HUES64 (cell line): ENCODE measurements at regions not wholly inside any gene's neighbourhood (a gene's known extent, or its start where the extent isn't known, plus 50 kb on each side); places are given as distances from the start of the nearest gene placed in this dataset.
"Not testable (repeated sequence)": the region's sequence is repeated elsewhere in the genome, so short reads cannot be mapped to it uniquely, and the experiment has no call there.

Experiments
- H3K27ac ChIP-seq: 2 replicates; pipeline ENCODE4 v1.7.0; 2013; ENCODE audit warnings: low read depth, low read length, inconsistent platforms
- H3K27me3 ChIP-seq: 2 replicates; pipeline ENCODE4 v1.6.1; 2013; ENCODE audit warnings: mild to moderate bottlenecking, low read length; ENCODE audit not compliant: insufficient read depth
- H3K36me3 ChIP-seq: 2 replicates; pipeline ENCODE4 v1.6.1; 2013; ENCODE audit warnings: mild to moderate bottlenecking, low read length; ENCODE audit not compliant: insufficient read depth
- H3K4me1 ChIP-seq: 2 replicates; pipeline ENCODE4 v1.6.1; 2013; ENCODE audit warnings: mild to moderate bottlenecking, low read length, moderate library complexity; ENCODE audit not compliant: insufficient read depth
- H3K4me3 ChIP-seq: 2 replicates; pipeline ENCODE4 v1.5.1; 2013; ENCODE audit warnings: mild to moderate bottlenecking, low read length, moderate library complexity
- H3K9ac ChIP-seq: 2 replicates; pipeline ENCODE4 v1.6.1; 2013; ENCODE audit warnings: mild to moderate bottlenecking, low read depth, low read length
- H3K9me3 ChIP-seq: 2 replicates; pipeline ENCODE4 v1.6.1; 2013; ENCODE audit warnings: low read depth, low read length; ENCODE audit not compliant: insufficient read depth
- WGBS: fragments of 150-250, 120-280 bp; methylation state at CpG from one replicate; pipeline ENCODE4 v1.1.7; 2013; ENCODE audit warnings: missing lambda C conversion rate; 5-methylcytosine and 5-hydroxymethylcytosine counted together

- H3K9me3 ChIP-seq, H3K27me3 ChIP-seq, H3K4me3 ChIP-seq, H3K9ac ChIP-seq, H3K4me1 ChIP-seq, H3K27ac ChIP-seq, H3K36me3 ChIP-seq: not testable (repeated sequence)
- no CpG with 5 or more reads among the region's 2 CpGs for WGBS
These were observed 110.9 kb upstream of the PLGLB1 start for GRCh38 chr2:87132577-87132976.

- not testable (repeated sequence) for H3K27me3 ChIP-seq, H3K4me1 ChIP-seq, H3K4me3 ChIP-seq, H3K27ac ChIP-seq, H3K9me3 ChIP-seq, H3K9ac ChIP-seq, H3K36me3 ChIP-seq
- WGBS, result no CpG with 5 or more reads among the region's 7 CpGs
These were observed 130.3 kb upstream of the PLGLB1 start for GRCh38 chr2:87151835-87152493.

- not testable (repeated sequence) for H3K27me3 ChIP-seq, H3K27ac ChIP-seq, H3K4me3 ChIP-seq, H3K4me1 ChIP-seq, H3K9ac ChIP-seq, H3K36me3 ChIP-seq, H3K9me3 ChIP-seq
- 100% methylated on average over 1 of the region's 2 CpGs for WGBS
These were observed 152.8 kb upstream of the PLGLB1 start for GRCh38 chr2:87174454-87174853.

- H3K9ac ChIP-seq, H3K27me3 ChIP-seq, H3K9me3 ChIP-seq, H3K27ac ChIP-seq, H3K4me1 ChIP-seq, H3K4me3 ChIP-seq, H3K36me3 ChIP-seq: not testable (repeated sequence)
- no CpG with 5 or more reads among the region's 5 CpGs for WGBS
These were observed 161.7 kb upstream of the PLGLB1 start for GRCh38 chr2:87183373-87183772.

GRCh38 chr2:87184260-87184659, 162.6 kb upstream of the PLGLB1 start:
- not testable (repeated sequence) for H3K4me3 ChIP-seq, H3K9me3 ChIP-seq, H3K27me3 ChIP-seq, H3K36me3 ChIP-seq, H3K9ac ChIP-seq, H3K27ac ChIP-seq, H3K4me1 ChIP-seq
- WGBS, result no CpG with 5 or more reads among the region's 3 CpGs

GRCh38 chr2:87189214-87189613, 167.6 kb upstream of the PLGLB1 start:
- no CpG with 5 or more reads among the region's 3 CpGs for WGBS

GRCh38 chr2:87193336-87193735, 171.7 kb upstream of the PLGLB1 start:
- not testable (repeated sequence) for H3K9me3 ChIP-seq, H3K4me3 ChIP-seq, H3K36me3 ChIP-seq, H3K27me3 ChIP-seq, H3K9ac ChIP-seq, H3K4me1 ChIP-seq, H3K27ac ChIP-seq
- no CpG with 5 or more reads among the region's 7 CpGs for WGBS

More at GRCh38 chr2:87189214-87189613, 167.6 kb upstream of the PLGLB1 start:
- H3K9me3 ChIP-seq, H3K4me3 ChIP-seq, H3K27ac ChIP-seq, H3K9ac ChIP-seq, H3K36me3 ChIP-seq, H3K4me1 ChIP-seq, H3K27me3 ChIP-seq: not testable (repeated sequence)

GRCh38 chr2:87194254-87194999, 172.8 kb upstream of the PLGLB1 start:
- H3K27me3 ChIP-seq, H3K9me3 ChIP-seq, H3K4me3 ChIP-seq, H3K36me3 ChIP-seq, H3K9ac ChIP-seq, H3K4me1 ChIP-seq, H3K27ac ChIP-seq: not testable (repeated sequence)
- WGBS, result no CpG with 5 or more reads among the region's 2 CpGs

GRCh38 chr2:87196720-87197388, 175.2 kb upstream of the PLGLB1 start:
- H3K27me3 ChIP-seq, H3K4me1 ChIP-seq, H3K4me3 ChIP-seq, H3K27ac ChIP-seq, H3K9ac ChIP-seq, H3K9me3 ChIP-seq, H3K36me3 ChIP-seq: not testable (repeated sequence)
- 89% methylated on average over 1 of the region's 3 CpGs for WGBS

GRCh38 chr2:87198422-87198821, 176.8 kb upstream of the PLGLB1 start:
- H3K36me3 ChIP-seq, H3K27ac ChIP-seq, H3K4me1 ChIP-seq, H3K9me3 ChIP-seq, H3K4me3 ChIP-seq, H3K9ac ChIP-seq, H3K27me3 ChIP-seq: not testable (repeated sequence)
- WGBS, result no CpG with 5 or more reads among the region's 2 CpGs

- not testable (repeated sequence) for H3K4me1 ChIP-seq, H3K9ac ChIP-seq, H3K27me3 ChIP-seq, H3K9me3 ChIP-seq, H3K27ac ChIP-seq, H3K36me3 ChIP-seq, H3K4me3 ChIP-seq
- WGBS, result no CpG with 5 or more reads among the region's 9 CpGs
These were observed 177.6 kb upstream of the PLGLB1 start for GRCh38 chr2:87199228-87199627.
